Neutrophil (primary cell): ENCODE measurements at regions not wholly inside any gene's neighbourhood (a gene's known extent, or its start where the extent isn't known, plus 50 kb on each side); places are given as distances from the start of the nearest gene placed in this dataset.

Source experiments
- H3K27ac ChIP-seq: fragments of 200-600 bp; sonication (generic); 2 replicates; pipeline ENCODE4 v1.5.1; 2016; ENCODE audit warnings: mild to moderate bottlenecking, moderate library complexity
- H3K27me3 ChIP-seq: fragments of 200-600 bp; sonication (generic); 2 replicates; pipeline ENCODE4 v1.6.0; 2016; ENCODE audit warnings: mild to moderate bottlenecking
- H3K36me3 ChIP-seq: fragments of 200-600 bp; sonication (generic); 2 replicates; pipeline ENCODE4 v1.5.1; 2017
- H3K4me1 ChIP-seq, 2 experiments: fragments of 200-600 bp in 1 of 2; sonication (generic) in 1 of 2; 1 replicate in 1 of 2; 2 replicates in 1 of 2; pipeline versions ENCODE4 v1.5.1 to v1.6.1; 2013 to 2016; ENCODE audit warnings: low read depth in 1 of 2, low read length in 1 of 2, mild to moderate bottlenecking in 1 of 2, moderate library complexity in 1 of 2; ENCODE audit not compliant: control insufficient read depth in 1 of 2, insufficient read depth in 1 of 2
- H3K4me3 ChIP-seq, 2 experiments: fragments of 200-600 bp in 1 of 2; sonication (generic) in 1 of 2; 1 replicate in 1 of 2; 2 replicates in 1 of 2; pipeline ENCODE4 v1.5.1; 2013 to 2016; ENCODE audit warnings: low read depth in 1 of 2, low read length in 1 of 2, mild to moderate bottlenecking in 1 of 2, moderate library complexity in 1 of 2
- H3K9me3 ChIP-seq: fragments of 200-600 bp; sonication (generic); 2 replicates; pipeline ENCODE4 v1.5.1; 2016
- TF ChIP-seq, protein P1 (sequence below): fragments of 200-600 bp; sonication (generic); IDR thresholded peaks from 2 replicates; pipeline ENCODE4 v1.5.1; 2016; ENCODE audit warnings: antibody characterized with exemption

DNA sequence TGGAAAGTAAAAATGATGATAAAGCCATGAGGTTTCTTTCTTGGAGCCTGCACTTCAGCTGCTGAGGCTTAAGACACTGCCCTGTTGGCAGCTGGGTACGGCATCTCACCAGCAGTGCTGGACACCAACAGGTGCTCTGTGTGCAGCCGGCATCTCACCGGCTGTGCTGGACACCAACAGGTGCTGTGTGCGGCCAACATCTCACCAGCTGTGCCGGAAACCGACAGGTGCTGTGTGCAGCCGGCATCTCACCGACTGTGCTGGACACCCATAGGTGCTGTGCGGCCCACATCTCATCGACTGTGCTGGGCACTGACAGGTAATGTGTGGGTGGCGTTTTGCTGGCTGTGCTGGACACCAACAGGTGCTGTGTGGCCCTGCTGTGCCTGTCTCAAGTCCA lies 190.8 kb downstream of the TMEM18 start:
- TF ChIP-seq, protein P1, sequence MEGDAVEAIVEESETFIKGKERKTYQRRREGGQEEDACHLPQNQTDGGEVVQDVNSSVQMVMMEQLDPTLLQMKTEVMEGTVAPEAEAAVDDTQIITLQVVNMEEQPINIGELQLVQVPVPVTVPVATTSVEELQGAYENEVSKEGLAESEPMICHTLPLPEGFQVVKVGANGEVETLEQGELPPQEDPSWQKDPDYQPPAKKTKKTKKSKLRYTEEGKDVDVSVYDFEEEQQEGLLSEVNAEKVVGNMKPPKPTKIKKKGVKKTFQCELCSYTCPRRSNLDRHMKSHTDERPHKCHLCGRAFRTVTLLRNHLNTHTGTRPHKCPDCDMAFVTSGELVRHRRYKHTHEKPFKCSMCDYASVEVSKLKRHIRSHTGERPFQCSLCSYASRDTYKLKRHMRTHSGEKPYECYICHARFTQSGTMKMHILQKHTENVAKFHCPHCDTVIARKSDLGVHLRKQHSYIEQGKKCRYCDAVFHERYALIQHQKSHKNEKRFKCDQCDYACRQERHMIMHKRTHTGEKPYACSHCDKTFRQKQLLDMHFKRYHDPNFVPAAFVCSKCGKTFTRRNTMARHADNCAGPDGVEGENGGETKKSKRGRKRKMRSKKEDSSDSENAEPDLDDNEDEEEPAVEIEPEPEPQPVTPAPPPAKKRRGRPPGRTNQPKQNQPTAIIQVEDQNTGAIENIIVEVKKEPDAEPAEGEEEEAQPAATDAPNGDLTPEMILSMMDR: no peak
- Histone ChIP-seq H3K4me1 (no peaks in the 10 kb centered on the region), H3K4me3 (no peak overlapping the region)

DNA sequence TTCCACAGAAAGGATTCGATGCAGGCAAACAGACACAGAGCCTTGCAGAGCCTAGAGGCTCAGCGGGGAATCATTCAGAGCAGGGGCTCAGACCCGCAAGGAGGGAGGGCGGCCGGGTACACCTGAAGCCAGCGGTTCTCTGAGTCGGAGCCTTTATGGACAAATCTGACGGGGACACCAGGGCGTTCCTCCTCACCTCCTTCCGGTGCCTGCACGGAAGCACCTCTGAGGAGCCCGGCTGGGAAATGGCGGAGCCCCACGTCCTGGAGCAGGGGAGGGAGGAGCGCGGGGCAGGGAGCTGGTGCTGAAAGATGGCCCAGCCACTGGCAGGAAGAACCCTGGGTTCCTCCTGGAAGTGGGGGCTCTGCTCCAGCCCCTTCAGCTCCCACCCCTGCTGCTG lies 193.5 kb upstream of the ALKAL2 start:
- Histone ChIP-seq H3K36me3 (no peaks in the 10 kb centered on the region), H3K9me3 (no peaks in the 10 kb centered on the region), H3K27ac (no peak overlapping the region), H3K4me3 (no peak overlapping the region), H3K4me1 (no peaks in the 10 kb centered on the region), H3K27me3 (no peaks in the 10 kb centered on the region)
- TF ChIP-seq, protein P1: no peak

More for the DNA sequence above, 190.8 kb downstream of the TMEM18 start:
- Histone ChIP-seq H3K27ac (no peak overlapping the region), H3K27me3 (no peaks in the 10 kb centered on the region), H3K36me3 (no peaks in the 10 kb centered on the region), H3K9me3 (no peaks in the 10 kb centered on the region)

DNA sequence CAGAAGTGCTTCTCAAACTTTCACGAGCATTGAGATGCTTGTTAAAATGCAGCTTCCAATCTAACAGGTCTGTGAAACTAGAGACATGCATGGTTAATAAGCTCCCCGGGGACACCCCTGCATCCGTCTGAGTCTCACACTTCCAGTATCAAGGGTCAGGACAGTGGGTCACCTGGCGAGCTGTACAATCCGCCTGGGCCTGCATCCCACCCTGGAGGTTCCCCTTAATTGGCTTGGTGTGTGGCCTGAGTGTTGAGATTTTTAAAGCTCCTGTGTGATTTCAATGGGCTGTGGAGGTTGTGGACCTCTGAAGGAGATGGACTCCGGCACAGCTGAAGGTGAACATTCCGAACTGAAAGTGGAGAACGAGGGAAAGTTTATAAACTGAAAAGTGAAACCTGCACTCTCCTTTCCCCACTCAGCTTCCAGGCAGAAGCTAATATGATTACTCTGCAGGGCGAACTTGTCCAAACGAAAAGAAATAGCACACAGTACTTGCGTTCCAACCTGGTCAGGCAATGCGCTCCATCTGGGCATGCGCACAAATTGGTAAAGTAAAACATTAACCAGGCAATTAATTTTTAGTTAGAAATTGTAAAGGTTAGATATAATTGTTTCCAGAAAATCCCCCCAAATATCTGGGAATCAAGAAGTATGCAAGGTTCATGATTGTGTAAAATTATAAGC lies 191.7 kb upstream of the ALKAL2 start:
- H3K9me3 ChIP-seq: no peaks in the 10 kb centered on the region
- no peak overlapping the region for H3K4me3 ChIP-seq
- TF ChIP-seq, protein P1: no peak
- H3K4me1 ChIP-seq: no peaks in the 10 kb centered on the region
- no peaks in the 10 kb centered on the region for H3K36me3 ChIP-seq
- no peaks in the 10 kb centered on the region for H3K27me3 ChIP-seq
- H3K27ac ChIP-seq: no peak overlapping the region

DNA sequence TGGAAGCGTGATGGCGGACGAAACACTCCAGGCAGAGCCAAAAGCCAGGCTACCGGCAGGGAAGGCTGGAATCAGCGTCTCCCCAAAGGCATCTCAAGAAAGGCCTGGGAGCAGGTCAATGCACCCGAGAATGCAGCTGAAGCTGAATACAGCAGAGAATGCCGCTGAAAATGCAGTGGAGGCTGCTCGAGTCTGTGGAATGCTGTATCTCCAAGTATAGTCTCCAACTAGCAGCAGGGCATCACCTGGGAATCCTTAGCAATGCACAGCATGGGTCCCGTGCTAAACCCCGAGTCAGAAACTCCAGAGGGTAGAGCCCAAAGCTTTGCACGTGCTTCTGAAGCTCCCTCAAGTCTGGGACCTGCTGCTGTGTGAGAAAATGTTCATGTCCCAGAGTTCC lies 191.1 kb upstream of the ALKAL2 start:
- TF ChIP-seq, protein P1: no peak
- Histone ChIP-seq H3K27me3 (no peaks in the 10 kb centered on the region), H3K4me3 (no peak overlapping the region), H3K4me1 (no peaks in the 10 kb centered on the region), H3K27ac (no peak overlapping the region), H3K36me3 (no peaks in the 10 kb centered on the region), H3K9me3 (no peaks in the 10 kb centered on the region)

DNA sequence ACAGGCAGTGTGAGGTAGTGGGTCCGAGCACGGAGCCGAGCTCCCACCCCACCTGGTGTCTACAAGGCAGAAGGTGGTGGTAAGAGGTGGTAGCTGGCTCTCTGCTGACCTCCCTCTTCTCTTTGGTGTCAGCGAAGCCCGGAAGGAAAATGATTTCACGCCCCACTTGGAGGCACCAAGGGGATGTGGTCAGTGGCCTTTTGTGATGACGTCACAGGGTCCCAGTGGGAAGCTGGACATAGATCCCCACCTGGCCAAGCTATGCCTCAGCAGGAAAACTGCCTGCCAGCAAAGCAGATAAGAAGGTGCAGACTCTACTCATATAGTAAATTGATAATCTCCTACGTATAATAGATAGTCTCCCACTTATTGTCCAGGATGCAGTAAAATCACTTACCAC lies 183.7 kb upstream of the ALKAL2 start:
- Histone ChIP-seq H3K9me3 (no peaks in the 10 kb centered on the region), H3K27me3 (peaks cover 40% of the 10 kb centered on the region), H3K27ac (no peak overlapping the region), H3K36me3 (no peaks in the 10 kb centered on the region), H3K4me3 (no peak overlapping the region), H3K4me1 (no peaks in the 10 kb centered on the region)
- TF ChIP-seq, protein P1: no peak
